NCI-H1048 (cell line): ENCODE measurements at regions not wholly inside any gene's neighbourhood (a gene's known extent, or its start where the extent isn't known, plus 50 kb on each side); places are given as distances from the start of the nearest gene placed in this dataset.
"Not testable (repeated sequence)": the region's sequence is repeated elsewhere in the genome, so short reads cannot be mapped to it uniquely, and the experiment has no call there.

ENCODE experiments used
- DNase-seq: peaks from one replicate; lab custom pipeline; 2025; lab: John Stamatoyannopoulos, UW

DNA sequence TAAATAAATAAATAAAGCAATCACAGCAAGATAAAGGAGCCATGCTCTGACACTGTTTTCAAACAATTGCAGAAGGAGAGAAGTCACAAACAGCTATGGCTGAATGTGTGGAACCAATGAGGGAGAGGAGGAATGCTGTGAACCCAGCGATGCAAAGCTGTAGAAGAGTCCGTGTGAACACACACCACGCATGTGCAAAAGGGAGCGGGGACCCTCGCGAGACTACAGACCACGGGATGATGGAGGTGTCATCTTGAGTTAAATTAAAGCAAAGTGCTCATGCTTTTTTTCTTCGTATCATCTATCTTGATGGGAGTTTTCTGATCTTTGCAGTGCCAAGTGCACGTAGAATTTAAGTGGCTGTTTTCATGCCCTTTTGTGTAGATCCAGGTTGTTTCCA is 123.8 kb upstream of the CDH5 start:
- no peak for DNase-seq

- DNase-seq = not testable (repeated sequence)
Measured at GRCh38 chr16:66242206-66242605, 124.3 kb upstream of the CDH5 start.

GRCh38 chr16:66240631-66241395 is 125.7 kb upstream of the CDH5 start:
- DNase-seq = no peak

DNA sequence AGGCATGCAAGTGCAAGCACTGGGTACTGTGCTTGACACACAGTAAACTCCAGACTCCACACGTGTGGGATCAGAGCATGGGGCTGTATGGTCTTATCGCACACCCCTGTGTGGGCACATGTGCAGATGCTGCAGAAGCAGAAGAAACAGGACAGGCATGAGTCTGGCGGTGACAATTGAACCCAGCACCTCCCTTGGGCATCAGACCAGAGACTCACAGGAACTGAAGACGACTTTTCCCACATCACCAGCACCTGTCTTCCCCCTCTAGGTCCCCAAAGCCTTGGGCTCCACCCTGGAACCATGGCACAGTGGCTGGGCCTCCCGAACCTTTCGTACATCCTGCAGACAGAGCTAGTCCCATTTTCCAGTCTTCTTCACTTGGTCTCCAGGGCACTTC is 126.4 kb upstream of the CDH5 start:
- DNase-seq = no peak

GRCh38 chr16:66238696-66239095 is 127.8 kb upstream of the CDH5 start:
- no peak for DNase-seq

DNA sequence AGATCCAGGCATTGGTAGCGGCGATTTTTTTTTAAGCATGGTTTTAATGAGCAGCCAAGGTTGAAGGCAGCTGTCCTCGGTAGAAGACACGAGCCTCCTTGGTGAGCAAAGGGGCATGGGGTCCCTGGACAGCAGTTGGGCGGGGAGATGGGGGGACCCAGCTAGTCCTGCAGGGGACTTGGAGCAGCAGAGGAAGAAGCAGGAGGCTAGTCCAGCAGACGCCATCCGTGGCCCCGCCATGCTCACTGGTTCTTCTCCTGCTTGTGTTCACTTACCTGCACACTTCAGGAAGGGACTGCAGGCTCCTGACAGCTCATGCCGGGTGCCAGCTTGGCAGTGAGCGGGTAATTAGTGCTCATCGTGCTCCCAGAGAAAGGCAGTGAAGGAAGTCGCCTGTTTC is 130.2 kb upstream of the CDH5 start:
- no peak for DNase-seq

DNA sequence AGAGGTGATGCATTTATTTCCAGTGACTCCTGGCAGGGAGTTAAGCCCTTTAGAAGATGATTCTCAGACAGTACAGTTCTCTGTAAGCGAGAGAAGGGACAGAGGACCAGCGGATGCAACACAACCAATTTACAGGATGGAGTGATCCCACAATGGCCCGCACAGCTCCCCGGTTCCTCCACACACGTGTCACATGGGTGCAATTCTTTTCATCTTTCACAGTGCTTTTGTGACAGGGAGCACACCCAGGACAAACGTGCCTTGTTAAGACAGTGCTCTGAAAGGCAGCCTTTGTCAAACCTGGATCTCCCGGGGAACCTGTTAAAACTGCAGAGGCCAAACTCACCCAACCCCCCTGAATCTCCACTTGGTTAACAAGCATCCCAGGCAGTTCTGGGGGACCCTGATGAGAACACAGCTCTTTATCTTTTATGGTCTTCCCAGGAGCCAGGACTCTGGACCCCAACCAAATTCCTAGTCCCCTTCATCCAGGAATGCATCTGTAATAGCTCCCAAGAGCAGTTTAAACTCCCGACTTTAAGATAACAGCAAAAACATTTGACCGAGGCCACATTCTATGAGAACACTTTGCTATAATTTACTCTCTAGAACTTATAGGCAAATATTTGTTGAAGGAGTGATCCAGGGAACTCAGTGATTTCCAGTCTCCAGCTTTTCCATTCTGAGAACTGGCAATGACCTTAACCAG is 134.9 kb upstream of the CDH5 start:
- DNase-seq = no peak

GRCh38 chr16:66229651-66230050 is 136.8 kb upstream of the CDH5 start:
- DNase-seq = no peak

GRCh38 chr16:66228792-66229191 is 137.7 kb upstream of the CDH5 start:
- DNase-seq = no peak

DNA sequence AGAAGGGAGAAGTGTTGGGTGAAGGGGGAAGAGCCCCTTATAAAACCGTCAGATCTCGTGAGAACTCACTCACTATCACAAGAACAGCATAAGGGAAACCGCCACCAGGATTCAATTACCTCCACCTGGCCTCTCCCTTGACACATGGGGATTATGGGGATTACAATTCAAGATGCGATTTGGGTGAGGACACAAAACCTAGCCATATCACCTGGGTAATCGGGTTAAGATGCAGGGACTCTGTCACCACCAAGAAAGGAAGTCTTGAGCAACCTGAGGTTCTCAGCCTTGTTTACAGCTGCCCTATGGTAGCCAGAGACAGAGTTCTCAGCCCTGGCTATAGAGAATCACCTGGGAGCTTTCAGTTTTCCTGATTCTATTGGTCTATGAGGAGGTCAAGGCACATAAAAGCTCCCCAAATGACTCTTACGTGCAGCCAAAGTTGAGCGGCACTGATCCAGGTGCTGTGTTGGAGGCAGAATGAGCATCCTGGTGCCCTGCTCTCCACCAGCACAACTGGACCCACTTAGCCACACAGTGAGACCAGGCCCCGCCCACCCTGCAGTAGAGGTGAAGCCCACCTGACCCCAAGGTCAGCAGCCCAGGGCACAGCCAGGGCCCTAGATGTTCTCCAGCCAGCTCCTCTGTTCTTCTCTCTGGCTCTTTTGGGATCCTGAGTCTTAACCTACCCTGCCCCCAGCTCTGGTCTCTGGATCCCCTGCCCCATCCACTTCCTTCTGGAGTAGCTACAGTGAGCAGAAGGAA is 138.5 kb upstream of the CDH5 start:
- DNase-seq = no peak

- no peak for DNase-seq
Measured at GRCh38 chr16:66226762-66227161, 139.7 kb upstream of the CDH5 start.

- no peak for DNase-seq
Measured at GRCh38 chr16:66225696-66226095, 140.8 kb upstream of the CDH5 start.

DNA sequence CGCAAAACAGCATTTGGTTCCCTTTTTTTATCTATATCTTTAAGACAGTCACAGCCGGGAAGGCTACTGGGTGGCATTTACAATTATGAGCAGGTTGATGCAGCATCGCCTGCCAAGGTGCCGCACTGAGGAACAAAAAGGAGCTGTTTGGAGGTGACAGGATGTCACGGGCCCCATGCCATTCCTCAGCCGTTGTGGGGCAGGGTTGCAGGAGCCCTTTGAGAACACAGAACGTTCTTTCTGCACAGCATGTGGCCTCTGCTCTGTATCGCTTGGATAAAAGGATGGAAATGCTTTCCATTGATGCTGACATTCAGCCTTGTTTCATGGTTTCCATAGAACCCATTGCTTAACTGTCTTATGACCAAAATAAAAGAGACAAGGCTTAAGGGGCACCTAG is 141.9 kb upstream of the CDH5 start:
- no peak for DNase-seq

DNA sequence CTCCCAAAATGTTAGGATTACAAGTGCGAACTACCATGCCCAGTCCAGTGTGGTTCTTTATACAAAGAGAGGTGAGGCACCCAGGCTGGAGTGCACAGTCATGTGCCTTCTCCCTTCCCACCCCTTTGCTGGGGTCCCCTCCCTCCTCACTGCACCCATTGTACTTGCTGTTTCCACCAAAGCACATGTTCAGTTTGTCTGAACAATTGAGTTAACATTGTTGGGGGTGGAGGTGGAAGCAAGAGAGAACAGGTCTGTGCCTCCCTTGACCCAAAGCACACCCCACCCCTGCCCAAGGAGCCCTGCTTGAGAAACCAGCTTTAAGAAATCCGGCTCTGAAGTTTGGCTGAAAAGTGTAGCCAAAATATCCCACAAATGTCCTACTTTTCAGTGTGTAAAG is 142.3 kb upstream of the CDH5 start:
- no peak for DNase-seq

GRCh38 chr16:66223176-66223780 is 143.2 kb upstream of the CDH5 start:
- DNase-seq = no peak

DNA sequence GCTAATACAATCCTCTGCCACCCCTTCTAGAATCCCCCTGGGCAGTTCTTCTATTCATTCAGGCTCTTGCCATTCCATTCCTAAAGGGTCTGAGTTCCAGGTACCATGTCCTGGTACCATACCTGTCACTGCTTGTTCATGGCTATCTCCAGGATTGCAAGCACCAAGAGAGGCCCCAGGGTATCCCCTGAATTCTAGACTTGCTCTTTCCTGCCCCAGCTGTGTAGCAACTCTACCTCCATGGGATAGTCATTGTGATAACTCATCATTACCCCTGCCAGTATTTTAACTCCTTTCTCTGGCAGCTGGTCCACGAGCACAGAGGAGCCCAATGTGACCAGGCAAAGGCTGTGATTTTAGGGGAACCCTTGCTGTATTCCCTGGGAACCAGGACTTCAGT is 143.7 kb upstream of the CDH5 start:
- DNase-seq = no peak

DNA sequence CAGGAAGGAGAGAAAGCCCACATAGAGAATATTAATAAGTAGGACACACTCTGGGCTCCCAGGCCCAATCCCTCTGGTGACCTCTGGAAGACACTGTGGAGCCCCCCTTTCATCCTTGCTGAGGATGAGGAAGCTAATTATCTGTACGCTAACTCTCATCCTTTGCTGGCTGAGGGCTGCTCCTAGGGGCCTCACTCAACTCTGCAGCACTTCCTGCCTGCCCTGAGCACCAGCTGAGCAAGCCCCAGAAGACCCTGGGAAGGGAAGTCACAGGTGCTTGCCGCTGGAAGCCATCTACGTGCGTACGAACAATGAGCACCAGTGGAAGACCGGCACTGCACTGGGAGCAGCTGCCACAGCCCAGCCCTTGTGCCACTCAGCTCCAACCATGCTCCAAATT is 145.8 kb upstream of the CDH5 start:
- DNase-seq = no peak

DNA sequence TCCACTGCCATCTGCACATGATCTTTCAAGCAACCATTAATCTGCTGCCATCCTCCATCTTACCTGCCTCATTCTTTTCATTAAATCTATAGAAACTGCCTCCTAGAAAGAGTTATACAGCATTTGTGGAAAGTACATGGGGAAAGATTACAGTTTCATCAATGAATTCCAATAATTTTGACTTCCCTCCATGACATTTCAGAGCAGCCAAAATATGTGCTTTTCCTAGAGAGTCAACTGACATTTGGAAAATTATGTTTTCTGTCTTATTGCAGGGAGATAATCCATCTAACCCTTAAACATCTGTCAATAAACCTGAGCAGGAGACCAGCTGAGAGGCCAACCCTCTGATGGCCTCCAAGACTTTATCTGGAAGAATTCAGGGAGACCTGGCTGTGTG is 147.0 kb upstream of the CDH5 start:
- DNase-seq = no peak

DNA sequence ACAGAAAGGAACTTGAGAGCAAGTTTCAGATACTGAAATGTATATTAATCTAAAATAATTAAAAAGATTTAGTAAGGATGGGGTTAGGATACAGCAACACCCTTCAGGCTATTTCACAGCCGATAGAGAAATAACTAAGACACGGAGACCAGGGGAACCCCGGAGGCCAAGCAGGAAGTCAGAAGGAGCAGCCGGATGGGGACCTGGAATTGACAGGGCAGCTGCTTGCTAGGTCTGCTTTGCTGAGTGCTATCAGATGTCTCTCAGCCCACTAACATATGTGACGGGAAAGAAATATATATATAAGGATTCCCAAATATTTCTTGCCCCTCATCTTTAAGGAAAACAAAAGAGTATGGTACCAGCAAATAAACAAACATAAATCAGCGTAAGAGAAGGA is 154.1 kb upstream of the CDH5 start:
- no peak for DNase-seq

- DNase-seq = no peak
Measured at GRCh38 chr16:66211651-66212050, 154.8 kb upstream of the CDH5 start.

DNA sequence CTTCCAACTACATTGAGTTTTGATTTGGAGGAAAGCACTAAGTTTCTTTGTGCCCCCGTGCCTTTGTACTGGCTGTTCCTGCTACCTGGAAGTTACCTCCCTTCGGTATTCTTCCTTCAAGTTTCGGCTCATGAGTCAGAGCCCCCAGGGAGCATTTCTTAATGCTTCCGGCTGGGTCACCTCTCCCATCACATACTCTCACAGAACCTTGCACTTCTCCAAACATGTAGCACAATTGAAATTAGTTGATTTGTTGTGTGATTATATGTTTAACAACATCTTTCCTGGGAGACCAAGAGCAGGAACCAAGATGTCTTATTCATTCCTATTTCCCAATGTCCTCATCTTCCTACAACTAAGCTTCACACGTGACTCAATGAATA is 158.6 kb upstream of the CDH5 start:
- no peak for DNase-seq

GRCh38 chr16:66207139-66207882 is 159.2 kb upstream of the CDH5 start:
- DNase-seq = no peak
